NCI-H2227 (cell line): ENCODE measurements at regions not wholly inside any gene's neighbourhood (a gene's known extent, or its start where the extent isn't known, plus 50 kb on each side); places are given as distances from the start of the nearest gene placed in this dataset.
"Not testable (repeated sequence)": the region's sequence is repeated elsewhere in the genome, so short reads cannot be mapped to it uniquely, and the experiment has no call there.

Experiments used
- DNase-seq: peaks from one replicate; lab custom pipeline; 2025; ENCODE audit not compliant: unreplicated experiment; lab: John Stamatoyannopoulos, UW

- no peak for DNase-seq
Observed at GRCh38 chr7:47191316-47191715, 390.6 kb downstream of the TNS3 start.

GRCh38 chr7:47190462-47190861 is 391.4 kb downstream of the TNS3 start:
- DNase-seq = no peak

- DNase-seq = no peak
Observed at GRCh38 chr7:47188653-47189315, 393.1 kb downstream of the TNS3 start.

GRCh38 chr7:47188136-47188535 is 393.8 kb downstream of the TNS3 start:
- DNase-seq = no peak

GRCh38 chr7:47186316-47186715 is 395.6 kb downstream of the TNS3 start:
- no peak for DNase-seq

GRCh38 chr7:47185839-47186238 is 396.1 kb downstream of the TNS3 start:
- no peak for DNase-seq

GRCh38 chr7:47185170-47185569 is 396.7 kb downstream of the TNS3 start:
- DNase-seq = no peak

- DNase-seq = no peak
Observed at GRCh38 chr7:47183862-47184590, 397.9 kb downstream of the TNS3 start.

GRCh38 chr7:47181746-47182361 is 400.1 kb downstream of the TNS3 start:
- DNase-seq = no peak

- no peak for DNase-seq
Observed at GRCh38 chr7:47180516-47180826, 401.4 kb downstream of the TNS3 start.

GRCh38 chr7:47179812-47180515 is 401.9 kb downstream of the TNS3 start:
- no peak for DNase-seq

GRCh38 chr7:47172602-47173539 is 409.0 kb downstream of the TNS3 start:
- not testable (repeated sequence) for DNase-seq

GRCh38 chr7:47170516-47170915 is 411.4 kb downstream of the TNS3 start:
- DNase-seq = no peak

- no peak for DNase-seq
Observed at GRCh38 chr7:47154791-47155190, 427.1 kb downstream of the TNS3 start.

- DNase-seq = no peak
Observed at GRCh38 chr7:47153576-47153975, 428.3 kb downstream of the TNS3 start.

- no peak for DNase-seq
Observed at GRCh38 chr7:47153058-47153457, 428.9 kb downstream of the TNS3 start.

GRCh38 chr7:47152307-47152706 is 429.6 kb downstream of the TNS3 start:
- no peak for DNase-seq

GRCh38 chr7:47150497-47151260 is 431.2 kb downstream of the TNS3 start:
- no peak for DNase-seq

- no peak for DNase-seq
Observed at GRCh38 chr7:47149971-47150370, 431.9 kb downstream of the TNS3 start.

- no peak for DNase-seq
Observed at GRCh38 chr7:47149208-47149839, 432.6 kb downstream of the TNS3 start.
